IMR-90 (cell line): ENCODE measurements at regions not wholly inside any gene's neighbourhood (a gene's known extent, or its start where the extent isn't known, plus 50 kb on each side); places are given as distances from the start of the nearest gene placed in this dataset.

ENCODE experiments used
- ATAC-seq: fragments of 200-7000 bp; cut with Tn5 transposase; 2 replicates; pipeline ENCODE4 v1.9.1; 2020; ENCODE audit warnings: low read depth, mild to moderate bottlenecking, moderate library complexity
- BruUV-seq: library from RNA; stranded (reverse); fragments of 400-500 nt; replicated peaks from 2 replicates; lab custom pipeline; 2021; lab: Mats Ljungman, UMichigan
- CTCF ChIA-PET: fragments of 300-600 bp; formaldehyde crosslinking; extraction: SDS; loops from one replicate; lab custom pipeline; 2021; ENCODE audit warnings: antibody characterized with exemption; lab: Yijun Ruan, JAX
- POLR2A ChIA-PET: fragments of 300-600 bp; sonication (Branson Sonifier 250); formaldehyde crosslinking; loops from one replicate; lab custom pipeline; 2022; ENCODE audit warnings: antibody characterized with exemption; ENCODE audit not compliant: unreplicated experiment; lab: Charles Lee
- DNase-seq: peaks from one replicate; pipeline ENCODE4 v3.0.0; 2013
- H2AFZ ChIP-seq: replicated peaks from 2 replicates; pipeline ENCODE3; 2013; ENCODE audit warnings: low read length, mild to moderate bottlenecking; ENCODE audit not compliant: poor library complexity
- H2AK5ac ChIP-seq: 2 replicates; pipeline ENCODE4 v1.6.1; 2013; ENCODE audit warnings: low read depth, low read length, inconsistent platforms
- H2AK9ac ChIP-seq: replicated peaks from 2 replicates; pipeline ENCODE3; 2013; ENCODE audit warnings: mild to moderate bottlenecking, low read depth, low read length, moderate library complexity; ENCODE audit not compliant: poor library complexity
- H2BK120ac ChIP-seq: 2 replicates; pipeline ENCODE4 v1.6.1; 2013; ENCODE audit warnings: low read depth, low read length, inconsistent platforms
- H2BK15ac ChIP-seq: 3 replicates; pipeline ENCODE4 v1.6.1; 2013; ENCODE audit warnings: low read depth, low read length, inconsistent platforms
- H2BK20ac ChIP-seq: 2 replicates; pipeline ENCODE4 v1.6.1; 2013; ENCODE audit warnings: low read depth, mild to moderate bottlenecking, inconsistent platforms, low read length, moderate library complexity
- H2BK5ac ChIP-seq: 2 replicates; pipeline ENCODE4 v1.6.1; 2013; ENCODE audit warnings: mild to moderate bottlenecking, low read depth, low read length, inconsistent platforms; ENCODE audit not compliant: poor library complexity, severe bottlenecking
- H3K14ac ChIP-seq: replicated peaks from 2 replicates; pipeline ENCODE4 v1.6.1; 2013; ENCODE audit warnings: low read depth, low read length, inconsistent platforms
- H3K18ac ChIP-seq: 2 replicates; pipeline ENCODE4 v1.6.1; 2013; ENCODE audit warnings: low read depth, low read length, control low read depth
- H3K23ac ChIP-seq: 2 replicates; pipeline ENCODE4 v1.6.1; 2013; ENCODE audit warnings: low read depth, low read length, inconsistent platforms
- H3K27ac ChIP-seq: 2 replicates; pipeline ENCODE4 v1.5.1; 2013; ENCODE audit warnings: mild to moderate bottlenecking, control low read depth, low read length; ENCODE audit not compliant: insufficient read depth
- H3K27me3 ChIP-seq: 2 replicates; pipeline ENCODE4 v1.6.1; 2013; ENCODE audit warnings: low read length; ENCODE audit not compliant: control insufficient read depth, insufficient read depth
- H3K36me3 ChIP-seq: 2 replicates; pipeline ENCODE4 v1.6.1; 2013; ENCODE audit warnings: low read length, mixed read lengths; ENCODE audit not compliant: control insufficient read depth, insufficient read depth
- H3K4ac ChIP-seq: 2 replicates; pipeline ENCODE4 v1.6.1; 2013; ENCODE audit warnings: low read depth, low read length, inconsistent platforms
- H3K4me1 ChIP-seq: 2 replicates; pipeline ENCODE4 v1.6.1; 2013; ENCODE audit warnings: low read length, mixed read lengths; ENCODE audit not compliant: control insufficient read depth, insufficient read depth
- H3K4me2 ChIP-seq: 2 replicates; pipeline ENCODE4 v1.6.1; 2013; ENCODE audit warnings: low read depth, mild to moderate bottlenecking, control low read depth, low read length, moderate library complexity
- H3K4me3 ChIP-seq: 2 replicates; pipeline ENCODE4 v1.5.1; 2013; ENCODE audit warnings: low read depth, mild to moderate bottlenecking, control low read depth, low read length, moderate library complexity; ENCODE audit not compliant: insufficient read depth
- H3K56ac ChIP-seq: 2 replicates; pipeline ENCODE4 v1.6.1; 2013; ENCODE audit warnings: low read length, inconsistent platforms; ENCODE audit not compliant: insufficient read depth; ENCODE audit errors: extremely low read depth
- H3K79me1 ChIP-seq, 2 experiments: 2 replicates each; pipeline ENCODE4 v1.6.1; 2013; ENCODE audit warnings: low read length in 2 of 2, inconsistent platforms in 1 of 2, low read depth in 1 of 2
- H3K9ac ChIP-seq: 2 replicates; pipeline ENCODE4 v1.6.1; 2013; ENCODE audit warnings: low read depth, low read length, control low read depth
- H3K9me1 ChIP-seq: 2 replicates; pipeline ENCODE4 v1.6.1; 2013; ENCODE audit warnings: low read length, inconsistent platforms; ENCODE audit not compliant: insufficient read depth
- H3K9me3 ChIP-seq: 2 replicates; pipeline ENCODE4 v1.6.1; 2013; ENCODE audit warnings: low read length; ENCODE audit not compliant: control insufficient read depth, insufficient read depth
- H4K20me1 ChIP-seq: 2 replicates; pipeline ENCODE4 v1.6.1; 2013; ENCODE audit warnings: low read length, inconsistent platforms; ENCODE audit not compliant: insufficient read depth
- H4K5ac ChIP-seq: 2 replicates; pipeline ENCODE4 v1.6.1; 2013; ENCODE audit warnings: mild to moderate bottlenecking, low read depth, low read length, control low read depth
- H4K8ac ChIP-seq, 2 experiments: 2 replicates each; pipeline ENCODE4 v1.6.1; 2013; ENCODE audit warnings: low read depth in 2 of 2, low read length in 2 of 2, control low read depth in 1 of 2, inconsistent platforms in 1 of 2
- H4K91ac ChIP-seq: 2 replicates; pipeline ENCODE4 v1.6.1; 2013; ENCODE audit warnings: low read depth, low read length, inconsistent platforms; ENCODE audit not compliant: insufficient read depth
- CTCF ChIP-seq: conservative IDR thresholded peaks from 2 replicates; pipeline ENCODE4 v1.5.1; 2012; ENCODE audit warnings: mild to moderate bottlenecking, low read depth, low read length, improper control_type of control experiment
- ELK1 ChIP-seq: fragments of 150-350 bp; IDR thresholded peaks from 2 replicates; pipeline ENCODE4 v1.6.1; 2016; ENCODE audit warnings: low read depth, mild to moderate bottlenecking, low read length, moderate library complexity, borderline replicate concordance
- FOS ChIP-seq: fragments of 150-350 bp; IDR thresholded peaks from 2 replicates; pipeline ENCODE4 v1.6.1; 2016; ENCODE audit warnings: low read depth, low read length
- MAZ ChIP-seq: IDR thresholded peaks from 2 replicates; pipeline ENCODE4 v1.6.1; 2012; ENCODE audit warnings: low read depth, mild to moderate bottlenecking, low read length, improper control_type of control experiment, moderate library complexity, borderline replicate concordance
- RAD21 ChIP-seq: IDR thresholded peaks from 2 replicates; pipeline ENCODE4 v1.6.1; 2012; ENCODE audit warnings: low read length, improper control_type of control experiment
- SMC3 ChIP-seq: fragments of 150-350 bp; IDR thresholded peaks from 2 replicates; pipeline ENCODE4 v1.6.1; 2016; ENCODE audit warnings: low read depth, mild to moderate bottlenecking, antibody characterized with exemption, low read length, moderate library complexity
- WGBS, 2 experiments: methylation state at CpG; one replicate each; pipeline versions ENCODE4 v1.1.5 to v1.1.7; 2013; ENCODE audit warnings: missing lambda C conversion rate in 2 of 2; ENCODE audit not compliant: insufficient read length in 1 of 2; ENCODE audit errors: extremely low coverage in 2 of 2; 5-methylcytosine and 5-hydroxymethylcytosine counted together
- dilution Hi-C: fragments of 300-500 bp; cut with HindIII; formaldehyde crosslinking; loops from one replicate; pipeline ENCODE4 v1.14.3; 2018; ENCODE audit warnings: low sequenced_read_pairs; ENCODE audit not compliant: unreplicated experiment
- in situ Hi-C: fragments of 300-500 bp; cut with MboI; formaldehyde crosslinking; loops from 3 replicates; pipeline ENCODE4 v1.14.3; 2019; ENCODE audit warnings: low sequenced_read_pairs, inconsistent platforms, mixed read lengths
- intact Hi-C: fragments of 100-400 bp; cut with micrococcal nuclease; formaldehyde crosslinking; loops from 2 replicates; pipeline ENCODE4 v1.10.0; 2022

- H3K4me2 ChIP-seq = no peak overlapping the region
- DNase-seq (no peak), ATAC-seq (no peak)
- H3K27ac ChIP-seq = no peak overlapping the region
- no peak overlapping the region for H3K9ac ChIP-seq
- H3K27me3 ChIP-seq = peaks cover 3% of the 10 kb centered on the region; the same call in 1 of the 2 replicates
- no peak overlapping the region for H4K5ac ChIP-seq
- no peak overlapping the region for H3K4ac ChIP-seq
- no peak overlapping the region for H2AK9ac ChIP-seq
- 0 out of 4 replicates have a peak, but pooled peaks cover 0 to 3% of the 10 kb centered on the region in 2 experiments for H3K79me1 ChIP-seq
- H3K23ac ChIP-seq = no peak overlapping the region
- H3K9me3 ChIP-seq = no peaks in the 10 kb centered on the region
- H4K91ac ChIP-seq = no peak overlapping the region
- H3K56ac ChIP-seq = no peak overlapping the region
- POLR2A ChIA-PET = no interaction called here
- no TSS peak for BruUV-seq
- no peaks in the 10 kb centered on the region for H3K36me3 ChIP-seq
- H2AFZ ChIP-seq = no peak overlapping the region
- CTCF ChIA-PET = no interaction called here
- H3K4me3 ChIP-seq = no peak overlapping the region
- no peak overlapping the region for H2BK5ac ChIP-seq
- in situ Hi-C loops = loop anchor here (10.0 kb wide), 1 partner anchor 987 kb away; no protein-coding TSS in a partner anchor
- no peak overlapping the region for H3K14ac ChIP-seq
- dilution Hi-C loops = no loop called here
- no peak overlapping the region for H2BK15ac ChIP-seq
- H3K4me1 ChIP-seq = peaks cover 10% of the 10 kb centered on the region
- H2BK20ac ChIP-seq = no peak overlapping the region
- no peak overlapping the region for H2BK120ac ChIP-seq
- no peaks in the 10 kb centered on the region for H4K20me1 ChIP-seq
- no peak overlapping the region for H4K8ac ChIP-seq
- no peak for TF ChIP-seq SMC3
- no peak for TF ChIP-seq RAD21
- TF ChIP-seq ELK1 = no peak
- no peak for TF ChIP-seq MAZ
- TF ChIP-seq CTCF = no peak
- TF ChIP-seq FOS = no peak
- 86% methylated on average over 1 of the region's 4 CpGs; no CpG with 5 or more reads in 1 of the 2 experiments for WGBS, 2 experiments
- no peak overlapping the region for H3K18ac ChIP-seq
- intact Hi-C loops = no loop called here
- H2AK5ac ChIP-seq = no peak overlapping the region
- no peaks in the 10 kb centered on the region; the same call in 1 of the 2 replicates for H3K9me1 ChIP-seq
These were observed 174.1 kb downstream of the RPS24 start for GRCh38 chr10:78207776-78208175.
